H1 (cell line): ENCODE measurements at regions not wholly inside any gene's neighbourhood (a gene's known extent, or its start where the extent isn't known, plus 50 kb on each side); places are given as distances from the start of the nearest gene placed in this dataset.

Experiments
- CTCF ChIA-PET: fragments of 300-600 bp; sonication (Branson Sonifier 250); formaldehyde crosslinking; loops from one replicate; lab custom pipeline; 2021; ENCODE audit not compliant: partially characterized antibody; lab: Charles Lee
- POLR2A ChIA-PET: fragments of 300-600 bp; sonication (Branson Sonifier 250); formaldehyde crosslinking; loops from one replicate; lab custom pipeline; 2021; ENCODE audit warnings: inconsistent platforms; ENCODE audit not compliant: partially characterized antibody; lab: Charles Lee
- DNase-seq, 2 experiments: peaks; one replicate each; pipeline versions ENCODE4 v3.0.0 to v3.0.0-alpha.2; 2010 to 2022; ENCODE audit warnings: low spot score in 2 of 2, low read depth in 1 of 2, mixed read lengths in 1 of 2
- FAIRE-seq: peaks from 2 replicates; lab custom pipeline; 2011; peaks lifted over from hg19 to GRCh38; lab: Jason Lieb, UNC
- H2AFZ ChIP-seq: 2 replicates; pipeline ENCODE4 v1.8.1; 2012; ENCODE audit warnings: low read length, inconsistent platforms
- H2AK5ac ChIP-seq: 2 replicates; pipeline ENCODE4 v1.6.1; 2013; ENCODE audit warnings: low read depth, low read length
- H2BK120ac ChIP-seq: replicated peaks from 2 replicates; pipeline ENCODE3; 2013; ENCODE audit warnings: low read depth, low read length, inconsistent platforms
- H2BK12ac ChIP-seq: 2 replicates; pipeline ENCODE4 v1.6.1; 2013; ENCODE audit warnings: low read depth, low read length
- H2BK15ac ChIP-seq: 2 replicates; pipeline ENCODE4 v1.6.1; 2013; ENCODE audit warnings: low read length
- H2BK20ac ChIP-seq: 2 replicates; pipeline ENCODE4 v1.6.1; 2013; ENCODE audit warnings: low read length
- H2BK5ac ChIP-seq: 2 replicates; pipeline ENCODE4 v1.6.1; 2013; ENCODE audit warnings: low read depth, low read length
- H3K14ac ChIP-seq: 2 replicates; pipeline ENCODE4 v1.6.1; 2013; ENCODE audit warnings: inconsistent platforms; ENCODE audit not compliant: insufficient read length
- H3K18ac ChIP-seq: 2 replicates; pipeline ENCODE4 v1.6.1; 2013; ENCODE audit warnings: low read length; ENCODE audit errors: extremely low read depth
- H3K23ac ChIP-seq: 2 replicates; pipeline ENCODE4 v1.6.1; 2013; ENCODE audit warnings: inconsistent platforms; ENCODE audit not compliant: insufficient read length
- H3K23me2 ChIP-seq: 2 replicates; pipeline ENCODE4 v1.6.1; 2013; ENCODE audit warnings: low read depth, low read length
- H3K27ac ChIP-seq: 2 replicates; pipeline ENCODE4 v1.6.1; 2011; ENCODE audit warnings: low read depth, low read length, inconsistent platforms
- H3K27me3 ChIP-seq, 4 experiments: replicated peaks in 1 of 4; 1 replicate in 1 of 4; 2 replicates in 3 of 4; pipeline versions ENCODE4 v1.6.1 to v1.8.1; 2011 to 2013; ENCODE audit warnings: low read length in 3 of 4, mild to moderate bottlenecking in 3 of 4, inconsistent platforms in 2 of 4, mixed read lengths in 2 of 4, moderate library complexity in 1 of 4; ENCODE audit not compliant: control insufficient read depth in 3 of 4, insufficient read depth in 3 of 4; ENCODE audit errors: extremely low read depth in 1 of 4
- H3K36me3 ChIP-seq, 4 experiments: 2 replicates each; pipeline versions ENCODE4 v1.6.1 to v1.8.1; 2011 to 2013; ENCODE audit warnings: mild to moderate bottlenecking in 4 of 4, low read length in 3 of 4, moderate library complexity in 2 of 4, control low read depth in 1 of 4, inconsistent platforms in 1 of 4; ENCODE audit not compliant: insufficient read depth in 4 of 4, control insufficient read depth in 2 of 4
- H3K4ac ChIP-seq: replicated peaks from 2 replicates; pipeline ENCODE3; 2013; ENCODE audit warnings: low read length, low read depth, mixed read lengths, inconsistent platforms; ENCODE audit not compliant: insufficient read length
- H3K4me1 ChIP-seq, 4 experiments: replicated peaks in 1 of 4; 1 replicate in 1 of 4; 2 replicates in 3 of 4; pipeline versions ENCODE4 v1.6.1 to v1.8.1; 2011 to 2013; ENCODE audit warnings: low read length in 3 of 4, inconsistent platforms in 2 of 4, mixed read lengths in 1 of 4; ENCODE audit not compliant: insufficient read depth in 4 of 4, control insufficient read depth in 3 of 4
- H3K4me2 ChIP-seq, 2 experiments: 2 replicates each; pipeline versions ENCODE4 v1.6.1 to v1.8.1; 2011 to 2013; ENCODE audit warnings: low read depth in 2 of 2, low read length in 2 of 2, control low read depth in 1 of 2, inconsistent platforms in 1 of 2, mild to moderate bottlenecking in 1 of 2; ENCODE audit not compliant: insufficient read depth in 1 of 2
- H3K4me3 ChIP-seq, 4 experiments: fragments of 200-600, 300-600 bp in 1 of 4; sonication (generic), shearing (Covaris generic), sonication (Bioruptor Twin) in 1 of 4; 2 replicates each; pipeline versions ENCODE4 v1.5.1 to v1.8.1; 2011 to 2016; ENCODE audit warnings: low read length in 4 of 4, low read depth in 3 of 4, control low read depth in 2 of 4, inconsistent platforms in 2 of 4, mild to moderate bottlenecking in 2 of 4, mixed read lengths in 1 of 4, moderate library complexity in 1 of 4; ENCODE audit not compliant: insufficient read depth in 2 of 4; ENCODE audit errors: extremely low read depth in 1 of 4
- H3K56ac ChIP-seq: replicated peaks from 2 replicates; pipeline ENCODE3; 2013; ENCODE audit warnings: low read depth, mild to moderate bottlenecking, mixed read lengths, low read length, inconsistent platforms; ENCODE audit not compliant: insufficient read length
- H3K79me1 ChIP-seq: 2 replicates; pipeline ENCODE4 v1.6.1; 2013; ENCODE audit warnings: low read depth, low read length, control low read depth
- H3K79me2 ChIP-seq, 2 experiments: 2 replicates each; pipeline versions ENCODE4 v1.6.1 to v1.8.1; 2012 to 2013; ENCODE audit warnings: low read length in 2 of 2, mild to moderate bottlenecking in 2 of 2, inconsistent platforms in 1 of 2; ENCODE audit not compliant: insufficient read depth in 2 of 2, control insufficient read depth in 1 of 2
- H3K9ac ChIP-seq, 4 experiments: replicated peaks in 1 of 4; 1 replicate in 1 of 4; 2 replicates in 3 of 4; pipeline versions ENCODE4 v1.6.1 to v1.8.1; 2011 to 2013; ENCODE audit warnings: low read depth in 3 of 4, low read length in 3 of 4, control low read depth in 2 of 4, mild to moderate bottlenecking in 2 of 4, moderate library complexity in 2 of 4, inconsistent platforms in 1 of 4; ENCODE audit errors: extremely low read depth in 1 of 4
- H3K9me3 ChIP-seq, 2 experiments: 2 replicates each; pipeline versions ENCODE4 v1.6.1 to v1.8.1; 2012 to 2013; ENCODE audit warnings: mild to moderate bottlenecking in 2 of 2, moderate library complexity in 2 of 2, control low read depth in 1 of 2, inconsistent platforms in 1 of 2, low read depth in 1 of 2, low read length in 1 of 2, mixed read lengths in 1 of 2; ENCODE audit not compliant: insufficient read depth in 2 of 2
- H4K20me1 ChIP-seq, 2 experiments: replicated peaks in 1 of 2; 2 replicates each; pipeline versions ENCODE3 to v1.8.1; 2011 to 2013; ENCODE audit warnings: inconsistent platforms in 2 of 2, low read length in 2 of 2, mild to moderate bottlenecking in 1 of 2; ENCODE audit not compliant: insufficient read depth in 2 of 2, control insufficient read depth in 1 of 2
- H4K5ac ChIP-seq: 2 replicates; pipeline ENCODE4 v1.6.1; 2013; ENCODE audit warnings: low read length, low read depth, mixed read lengths, inconsistent platforms; ENCODE audit not compliant: insufficient read length
- H4K8ac ChIP-seq: 2 replicates; pipeline ENCODE4 v1.8.0; 2013; ENCODE audit warnings: mild to moderate bottlenecking, moderate library complexity, low read length, inconsistent platforms; ENCODE audit not compliant: insufficient read depth; ENCODE audit errors: extremely low read depth
- H4K91ac ChIP-seq: replicated peaks from 2 replicates; pipeline ENCODE3; 2013; ENCODE audit warnings: low read length, mixed read lengths, inconsistent platforms; ENCODE audit not compliant: insufficient read length
- HDAC2 ChIP-seq, 2 experiments: fragments of 300-600 bp in 1 of 2; sonication (generic) in 1 of 2; IDR thresholded peaks; 2 replicates each; pipeline ENCODE4 v1.6.1; 2011 to 2012; ENCODE audit warnings: low read depth in 2 of 2, low read length in 2 of 2, mild to moderate bottlenecking in 2 of 2, moderate library complexity in 2 of 2, borderline replicate concordance in 1 of 2, inconsistent platforms in 1 of 2
- MAX ChIP-seq: IDR thresholded peaks from 2 replicates; pipeline ENCODE4 v1.6.1; 2012; ENCODE audit warnings: inconsistent platforms
- RAD21 ChIP-seq, 2 experiments: IDR thresholded peaks in 1 of 2; conservative IDR thresholded peaks in 1 of 2; 2 replicates each; pipeline ENCODE4 v1.6.1; 2011; ENCODE audit warnings: low read depth in 2 of 2, low read length in 2 of 2, improper control_type of control experiment in 1 of 2, inconsistent platforms in 1 of 2, mild to moderate bottlenecking in 1 of 2, moderate library complexity in 1 of 2
- RBBP5 ChIP-seq: IDR thresholded peaks from 2 replicates; pipeline ENCODE4 v1.7.1; 2012; ENCODE audit warnings: low read depth, mild to moderate bottlenecking, inconsistent platforms, low read length, moderate library complexity, borderline replicate concordance
- WGBS, 2 experiments: shearing (Covaris generic) in 1 of 2; methylation state at CpG; one replicate each; pipeline versions ENCODE4 v1.1.6 to v1.1.7; 2013 to 2015; ENCODE audit warnings: low lambda C conversion rate in 2 of 2, mixed read lengths in 2 of 2, inconsistent platforms in 1 of 2, low coverage in 1 of 2, missing lambda C conversion rate in 1 of 2; ENCODE audit not compliant: insufficient replicate concordance in 2 of 2, insufficient coverage in 1 of 2, insufficient read length in 1 of 2; ENCODE audit errors: extremely low coverage in 1 of 2, missing lambda C conversion rate in 1 of 2; 5-methylcytosine and 5-hydroxymethylcytosine counted together

GRCh38 chr6:159463119-159463829, 229.8 kb downstream of the SOD2 start:
- H3K4me3 ChIP-seq = no peak overlapping the region
- no peaks in the 10 kb centered on the region for H3K79me2 ChIP-seq
- H3K4me2 ChIP-seq = no peak overlapping the region
- H3K9me3 ChIP-seq = peaks cover 46 to 47% of the 10 kb centered on the region in 2 experiments
- WGBS, 2 experiments = 78% methylated on average over 22 of the region's 22 CpGs; no CpG with 5 or more reads in 1 of the 2 experiments
- no peak overlapping the region for H2BK20ac ChIP-seq
- H4K5ac ChIP-seq = no peak overlapping the region
- H2BK5ac ChIP-seq = no peak overlapping the region
- CTCF ChIA-PET = interaction anchor here (0.9 kb wide), 2 partner anchors 169 to 442 kb away, joined by 3 read pairs; no protein-coding TSS in a partner anchor
- no peak overlapping the region for H2BK120ac ChIP-seq
- no peak overlapping the region for H3K56ac ChIP-seq
- no peak overlapping the region for H4K8ac ChIP-seq
- no peaks in the 10 kb centered on the region for H3K36me3 ChIP-seq
- no peaks in the 10 kb centered on the region for H3K23me2 ChIP-seq
- H4K20me1 ChIP-seq = no peaks in the 10 kb centered on the region
- no peak for DNase-seq
- no peak for TF ChIP-seq RBBP5
- peak in 1 of 2 experiments; percentile 32; a peak in 2 of 4 replicates for TF ChIP-seq RAD21 (IDR thresholded peaks at IDR 0.05 in 1 of 2, conservative IDR thresholded peaks at IDR 0.05 in 1 of 2; ENCODE audit: low read depth in 2 of 2, low read length in 2 of 2)
- no peak for TF ChIP-seq HDAC2 (IDR thresholded peaks at IDR 0.05; ENCODE audit: borderline replicate concordance in 1 of 2, low read depth in 2 of 2, low read length in 2 of 2)
- TF ChIP-seq MAX = no peak
- no peaks in the 10 kb centered on the region for H3K27me3 ChIP-seq
- H2BK12ac ChIP-seq = no peak overlapping the region
- H3K4ac ChIP-seq = no peak overlapping the region
- no peaks in the 10 kb centered on the region for H3K79me1 ChIP-seq
- FAIRE-seq = no peak
- H2AFZ ChIP-seq = no peak overlapping the region
- H3K14ac ChIP-seq = no peak overlapping the region
- POLR2A ChIA-PET = no interaction called here
- no peak overlapping the region for H4K91ac ChIP-seq
- no peak overlapping the region for H3K18ac ChIP-seq
- H2BK15ac ChIP-seq = no peak overlapping the region
- H3K23ac ChIP-seq = no peak overlapping the region
- H2AK5ac ChIP-seq = no peak overlapping the region
- H3K27ac ChIP-seq = no peak overlapping the region
- H3K9ac ChIP-seq = no peak overlapping the region
- no peaks in the 10 kb centered on the region for H3K4me1 ChIP-seq
